T-cell (primary cell): ENCODE measurements at regions not wholly inside any gene's neighbourhood (a gene's known extent, or its start where the extent isn't known, plus 50 kb on each side); places are given as distances from the start of the nearest gene placed in this dataset.
A peak's percentile ranks its signal among the peaks of the same experiment; 100 is the strongest.

Source experiments
- ATAC-seq, 4 experiments: fragments of 200-7000 bp in 3 of 4; fragments of 150-1000 bp in 1 of 4; cut with Tn5 transposase; replicated peaks in 1 of 4; 1 replicate in 3 of 4; 2 replicates in 1 of 4; pipeline ENCODE4 v1.10.0; 2021; ENCODE audit warnings: moderate library complexity in 3 of 4, mild to moderate bottlenecking in 2 of 4, moderate number of reproducible peaks in 1 of 4
- CTCF ChIA-PET, 2 donors: fragments of 300-600 bp; sonication (Branson Sonifier 250); formaldehyde crosslinking; loops; one replicate each; lab custom pipeline; 2022; ENCODE audit warnings: antibody characterized with exemption in 2 of 2; lab: Charles Lee
- POLR2A ChIA-PET, 2 donors: fragments of 300-600 bp; sonication (Branson Sonifier 250); formaldehyde crosslinking; loops; one replicate each; lab custom pipeline; 2022; ENCODE audit warnings: antibody characterized with exemption in 2 of 2; lab: Charles Lee
- DNase-seq, 35 experiments: peaks; one replicate each; pipeline versions ENCODE4 v3.0.0 to v3.0.0-alpha.2; 2013 to 2023
- H3K27ac ChIP-seq: one replicate; pipeline ENCODE4 v1.5.1; 2013; ENCODE audit warnings: low read length
- H3K27me3 ChIP-seq, 2 experiments: replicated peaks in 1 of 2; 1 replicate in 1 of 2; 2 replicates in 1 of 2; pipeline versions ENCODE4 v1.6.1 to v1.7.0; 2013; ENCODE audit warnings: low read length in 1 of 2, mixed read lengths in 1 of 2; ENCODE audit not compliant: control insufficient read depth in 2 of 2, insufficient read depth in 2 of 2; ENCODE audit errors: extremely low read depth in 1 of 2
- H3K36me3 ChIP-seq, 2 donors: 1 replicate in 1 of 2; 2 replicates in 1 of 2; pipeline versions ENCODE4 v1.6.1 to v1.7.0; 2013; ENCODE audit warnings: low read length in 1 of 2; ENCODE audit not compliant: control insufficient read depth in 2 of 2, insufficient read depth in 1 of 2; ENCODE audit errors: extremely low read depth in 1 of 2
- H3K4me1 ChIP-seq, 2 experiments: 1 replicate in 1 of 2; 2 replicates in 1 of 2; pipeline versions ENCODE4 v1.6.1 to v1.7.0; 2013; ENCODE audit warnings: low read length in 2 of 2, mixed read lengths in 1 of 2; ENCODE audit not compliant: insufficient read depth in 2 of 2, control insufficient read depth in 1 of 2; ENCODE audit errors: extremely low read depth in 1 of 2
- H3K4me3 ChIP-seq, 2 donors: 1 replicate in 1 of 2; 2 replicates in 1 of 2; pipeline versions ENCODE4 v1.5.1 to v1.7.0; 2013; ENCODE audit warnings: mild to moderate bottlenecking in 2 of 2, low read length in 1 of 2, moderate library complexity in 1 of 2; ENCODE audit not compliant: control insufficient read depth in 1 of 2; ENCODE audit errors: extremely low read depth in 1 of 2
- H3K9me3 ChIP-seq: 2 replicates; pipeline ENCODE4 v1.7.0; 2013
- H3K27ac Mint-ChIP-seq, 2 donors: one replicate each; pipeline ENCODE4 v1.8.0; 2020 to 2021; ENCODE audit warnings: mild to moderate bottlenecking in 2 of 2, mixed read lengths in 2 of 2
- H3K27me3 Mint-ChIP-seq, 2 donors: one replicate each; pipeline ENCODE4 v1.8.0; 2021 to 2022; ENCODE audit warnings: mixed read lengths in 2 of 2
- H3K36me3 Mint-ChIP-seq: one replicate; pipeline ENCODE4 v1.8.0; 2021; ENCODE audit warnings: mixed read lengths
- H3K4me1 Mint-ChIP-seq, 3 donors: one replicate each; pipeline ENCODE4 v1.8.0; 2020 to 2022; ENCODE audit warnings: mixed read lengths in 3 of 3, mild to moderate bottlenecking in 1 of 3
- H3K4me3 Mint-ChIP-seq, 3 donors: one replicate each; pipeline ENCODE4 v1.8.0; 2020 to 2022; ENCODE audit warnings: mild to moderate bottlenecking in 3 of 3, mixed read lengths in 3 of 3, moderate library complexity in 3 of 3
- H3K9me3 Mint-ChIP-seq, 3 donors: one replicate each; pipeline ENCODE4 v1.8.0; 2020 to 2022; ENCODE audit warnings: mixed read lengths in 3 of 3
- WGBS: methylation state at CpG from one replicate; pipeline ENCODE4 v1.1.5; 2013; ENCODE audit warnings: missing lambda C conversion rate; ENCODE audit not compliant: insufficient coverage; 5-methylcytosine and 5-hydroxymethylcytosine counted together

DNA sequence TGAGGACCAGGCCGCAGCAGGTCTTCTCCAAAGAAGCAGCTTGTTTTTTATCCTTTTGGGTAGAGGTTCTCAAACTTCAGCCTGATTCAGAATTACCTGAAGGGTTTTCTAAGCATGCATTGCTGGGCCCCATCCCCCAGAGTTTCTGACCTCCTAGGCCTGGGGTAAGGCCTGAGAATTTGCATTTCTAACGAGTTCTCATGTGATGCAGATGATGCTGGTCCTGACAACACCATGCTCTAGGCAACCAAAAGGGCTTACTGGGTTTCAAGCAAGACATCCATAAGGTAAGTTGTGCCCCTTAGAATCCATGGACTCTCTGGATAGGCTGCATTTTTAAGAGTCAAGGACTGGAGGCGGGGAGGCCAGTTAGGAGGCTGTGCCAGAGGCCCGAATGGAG, 295.1 kb downstream of the HHIPL2 start:
- Histone ChIP-seq H3K4me3 (no peak overlapping the region), H3K9me3 (no peaks in the 10 kb centered on the region), H3K4me1 (no peaks in the 10 kb centered on the region), H3K27me3 (no peaks in the 10 kb centered on the region), H3K27ac (no peak overlapping the region), H3K36me3 (no peaks in the 10 kb centered on the region)
- no peak for DNase-seq
- no peak for ATAC-seq
- ChIA-PET CTCF (no interaction called here), POLR2A (no interaction called here)
- Mint-ChIP-seq H3K4me1 (peaks cover 4 to 6% (median 5%) of the 10 kb centered on the region in 3 donors), H3K4me3 (no peak overlapping the region), H3K27me3 (no peaks in the 10 kb centered on the region), H3K9me3 (peaks cover 0 to 4% (median 0%) of the 10 kb centered on the region in 3 donors), H3K36me3 (no peaks in the 10 kb centered on the region), H3K27ac (no peak overlapping the region)
- 92% methylated on average over 2 of the region's 4 CpGs for WGBS

DNA sequence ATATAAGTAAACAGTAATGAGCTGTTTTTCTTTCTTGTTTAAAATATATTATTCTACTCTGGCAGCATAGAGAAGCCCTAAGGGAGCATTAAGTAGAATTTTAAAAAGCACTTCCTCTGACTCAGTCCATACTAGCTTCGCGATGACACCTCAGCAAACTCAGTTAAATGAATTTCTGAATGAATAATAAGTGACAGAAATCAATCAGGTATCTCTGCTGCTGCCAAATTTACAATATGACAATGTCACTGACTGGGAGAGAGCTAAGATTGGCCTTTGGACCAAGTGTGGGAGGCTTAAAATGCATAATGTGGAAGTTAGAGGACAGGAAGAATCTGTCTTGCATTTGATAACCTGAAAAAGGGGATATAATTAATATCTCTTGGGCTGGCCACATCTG, 296.1 kb downstream of the HHIPL2 start:
- DNase-seq (no peak), ATAC-seq (no peak)
- 80% methylated on average over 2 of the region's 2 CpGs for WGBS
- no peaks in the 10 kb centered on the region for H3K9me3 ChIP-seq
- peaks cover 8 to 15% (median 8%) of the 10 kb centered on the region in 3 donors for H3K4me1 Mint-ChIP-seq
- H3K27ac ChIP-seq, result no peak overlapping the region
- H3K27me3 ChIP-seq, result no peaks in the 10 kb centered on the region
- ChIA-PET CTCF (no interaction called here), POLR2A (no interaction called here)
- no peaks in the 10 kb centered on the region for H3K36me3 ChIP-seq
- H3K9me3 Mint-ChIP-seq, result peaks cover 0 to 4% (median 0%) of the 10 kb centered on the region in 3 donors
- H3K4me3 Mint-ChIP-seq, result no peak overlapping the region
- H3K27ac Mint-ChIP-seq, result no peak overlapping the region
- H3K27me3 Mint-ChIP-seq, result no peaks in the 10 kb centered on the region
- no peaks in the 10 kb centered on the region for H3K36me3 Mint-ChIP-seq
- H3K4me1 ChIP-seq, result no peaks in the 10 kb centered on the region
- H3K4me3 ChIP-seq, result no peak overlapping the region

GRCh38 chr1:222250376-222250775, 297.5 kb downstream of the HHIPL2 start:
- Mint-ChIP-seq H3K9me3 (peaks cover 0 to 4% (median 0%) of the 10 kb centered on the region in 3 donors), H3K36me3 (no peaks in the 10 kb centered on the region)
- POLR2A ChIA-PET, result interaction anchor here in 1 of 2 donors (0.7 kb wide), 1 partner anchor 1027 kb away, joined by 6 read pairs; no protein-coding TSS in a partner anchor

GRCh38 chr1:222247811-222248310, 300.0 kb downstream of the HHIPL2 start:
- POLR2A ChIA-PET, result no interaction called here
- no peak for DNase-seq

More at GRCh38 chr1:222250376-222250775, 297.5 kb downstream of the HHIPL2 start:
- H3K4me3 Mint-ChIP-seq, result no peak overlapping the region
- no peaks in the 10 kb centered on the region for H3K36me3 ChIP-seq
- H3K4me1 Mint-ChIP-seq, result peaks cover 8 to 16% (median 8%) of the 10 kb centered on the region in 3 donors
- no peaks in the 10 kb centered on the region for H3K4me1 ChIP-seq
- H3K4me3 ChIP-seq, result no peak overlapping the region
- no peak overlapping the region for H3K27ac ChIP-seq
- DNase-seq (no peak), ATAC-seq (no peak)
- no peaks in the 10 kb centered on the region for H3K9me3 ChIP-seq
- H3K27me3 ChIP-seq, result no peaks in the 10 kb centered on the region
- no peaks in the 10 kb centered on the region for H3K27me3 Mint-ChIP-seq
- H3K27ac Mint-ChIP-seq, result no peak overlapping the region
- CTCF ChIA-PET, result interaction anchor here in 1 of 2 donors (0.7 kb wide), 1 partner anchor 261 kb away, joined by 3 read pairs; no protein-coding TSS in a partner anchor

DNA sequence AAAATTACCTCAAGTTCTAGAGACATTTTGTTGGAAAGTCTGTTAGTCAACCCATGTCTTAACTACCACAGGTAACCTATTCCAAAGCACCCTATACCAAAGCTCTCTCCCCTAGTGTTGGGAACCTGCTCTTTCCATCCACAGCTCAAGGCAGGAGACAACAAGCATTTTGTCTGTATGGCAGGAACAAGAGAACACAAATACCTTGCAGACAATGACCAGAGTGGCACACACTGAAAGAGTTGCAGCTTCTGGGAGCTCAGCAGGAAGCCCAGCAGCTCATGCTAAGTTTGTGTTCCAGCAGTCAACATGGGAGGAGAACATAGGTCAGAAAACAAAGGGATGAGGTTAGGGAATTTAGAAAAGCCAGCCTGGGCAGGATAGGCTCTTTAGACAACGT, 300.8 kb downstream of the HHIPL2 start:
- H3K27ac Mint-ChIP-seq, result no peak overlapping the region
- CTCF ChIA-PET, result no interaction called here
- ATAC-seq, result no peak

More at GRCh38 chr1:222247811-222248310, 300.0 kb downstream of the HHIPL2 start:
- H3K9me3 Mint-ChIP-seq, result peaks cover 0 to 4% (median 0%) of the 10 kb centered on the region in 3 donors
- H3K27ac Mint-ChIP-seq, result peak overlapping the region in 1 of 2 donors; percentile 17
- H3K27me3 Mint-ChIP-seq, result no peaks in the 10 kb centered on the region
- no peaks in the 10 kb centered on the region for H3K36me3 ChIP-seq
- WGBS, result 87% methylated on average over 3 of the region's 3 CpGs
- H3K4me1 Mint-ChIP-seq, result peaks cover 8 to 16% (median 8%) of the 10 kb centered on the region in 3 donors
- H3K36me3 Mint-ChIP-seq, result no peaks in the 10 kb centered on the region
- CTCF ChIA-PET, result no interaction called here
- ATAC-seq, result no peak
- peaks cover 0 to 7% of the 10 kb centered on the region in 2 experiments for H3K27me3 ChIP-seq
- H3K27ac ChIP-seq, result no peak overlapping the region
- H3K4me3 Mint-ChIP-seq, result no peak overlapping the region
- H3K9me3 ChIP-seq, result no peaks in the 10 kb centered on the region
- H3K4me1 ChIP-seq, result no peaks in the 10 kb centered on the region
- no peak overlapping the region for H3K4me3 ChIP-seq

DNA sequence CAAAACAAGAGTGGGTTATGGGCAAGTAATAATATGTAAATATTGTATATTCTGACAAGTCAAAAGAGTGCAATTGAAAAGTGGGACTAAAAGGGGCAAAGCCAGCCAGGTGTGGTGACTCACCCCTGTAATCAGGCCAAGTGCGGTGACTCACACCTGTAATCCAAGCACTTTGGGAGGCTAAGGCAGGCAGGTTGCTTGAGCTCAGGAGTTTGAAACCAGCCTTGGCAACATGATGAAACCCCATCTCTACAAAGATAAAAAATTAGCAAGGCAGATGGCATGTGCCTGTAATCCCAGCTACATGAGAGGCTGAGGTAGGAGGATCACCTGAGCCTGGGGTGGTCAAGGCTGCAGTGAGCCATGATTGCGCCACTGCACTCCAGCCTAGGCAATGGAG, 304.0 kb downstream of the HHIPL2 start:
- ChIA-PET POLR2A (no interaction called here), CTCF (no interaction called here)
- Mint-ChIP-seq H3K4me3 (no peak overlapping the region), H3K27ac (no peak overlapping the region), H3K36me3 (no peaks in the 10 kb centered on the region), H3K9me3 (no peaks in the 10 kb centered on the region), H3K4me1 (peaks cover 8 to 16% (median 8%) of the 10 kb centered on the region in 3 donors), H3K27me3 (no peaks in the 10 kb centered on the region)
- Histone ChIP-seq H3K9me3 (no peaks in the 10 kb centered on the region), H3K4me1 (no peaks in the 10 kb centered on the region), H3K4me3 (no peak overlapping the region), H3K36me3 (no peaks in the 10 kb centered on the region), H3K27ac (no peak overlapping the region), H3K27me3 (peaks cover 0 to 7% of the 10 kb centered on the region in 2 experiments)
- ATAC-seq (no peak), DNase-seq (no peak)
- WGBS, result no CpG with 5 or more reads among the region's 2 CpGs

More for the DNA sequence above, 300.8 kb downstream of the HHIPL2 start:
- peaks cover 8 to 16% (median 8%) of the 10 kb centered on the region in 3 donors for H3K4me1 Mint-ChIP-seq
- no CpG with 5 or more reads among the region's 1 CpG for WGBS
- no peaks in the 10 kb centered on the region for H3K36me3 Mint-ChIP-seq
- Histone ChIP-seq H3K36me3 (no peaks in the 10 kb centered on the region), H3K27ac (no peak overlapping the region), H3K4me1 (no peaks in the 10 kb centered on the region), H3K9me3 (no peaks in the 10 kb centered on the region), H3K4me3 (no peak overlapping the region), H3K27me3 (peaks cover 0 to 7% of the 10 kb centered on the region in 2 experiments)
- no peaks in the 10 kb centered on the region for H3K27me3 Mint-ChIP-seq
- H3K4me3 Mint-ChIP-seq, result no peak overlapping the region
- DNase-seq, result no peak
- peaks cover 0 to 4% (median 0%) of the 10 kb centered on the region in 3 donors for H3K9me3 Mint-ChIP-seq
- POLR2A ChIA-PET, result no interaction called here
